ENCODE measurements at regions not wholly inside any gene's neighbourhood (a gene's known extent, or its start where the extent isn't known, plus 50 kb on each side); places are given as distances from the start of the nearest gene placed in this dataset.

GRCh38 chr4:32261196-32261595 lies 1541.0 kb downstream of the PCDH7 start:
- no peak for TF ChIP-seq CTCF (IDR thresholded peaks at IDR 0.05)
- TF ChIP-seq ZFX (IDR thresholded peaks at IDR 0.05; ENCODE audit: borderline replicate concordance) = no peak

Data from 22Rv1 (cell line).